ELR (cell line): ENCODE measurements at regions not wholly inside any gene's neighbourhood (a gene's known extent, or its start where the extent isn't known, plus 50 kb on each side); places are given as distances from the start of the nearest gene placed in this dataset.
A peak's percentile ranks its signal among the peaks of the same experiment; 100 is the strongest.
"Not testable (repeated sequence)": the region's sequence is repeated elsewhere in the genome, so short reads cannot be mapped to it uniquely, and the experiment has no call there.

ENCODE experiments used
- DNase-seq: peaks from one replicate; pipeline ENCODE4 v3.0.0-alpha.2; 2015; ENCODE audit warnings: low read depth

- DNase-seq, result no peak
Observed at GRCh38 chr3:89533275-89533674, 425.9 kb downstream of the EPHA3 start.

DNA sequence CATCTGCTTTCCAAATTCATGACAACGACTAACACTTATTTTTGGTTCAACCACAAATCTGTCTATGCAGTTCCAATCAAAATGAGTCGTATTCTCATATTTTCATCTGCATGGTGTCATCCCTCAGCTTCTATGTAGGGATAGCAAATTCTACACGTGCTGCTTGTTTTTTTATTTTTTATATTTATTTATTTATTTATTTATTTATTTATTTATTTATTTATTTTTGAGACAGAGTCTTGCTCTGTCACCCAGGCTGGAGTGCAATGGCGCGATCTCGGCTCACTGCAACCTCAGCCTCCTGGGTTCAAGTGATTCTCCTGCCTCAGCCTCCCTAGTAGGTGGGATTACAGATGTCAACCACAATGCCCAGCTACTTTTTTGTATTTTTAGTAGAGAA, 447.2 kb downstream of the EPHA3 start:
- DNase-seq, result not testable (repeated sequence)

DNA sequence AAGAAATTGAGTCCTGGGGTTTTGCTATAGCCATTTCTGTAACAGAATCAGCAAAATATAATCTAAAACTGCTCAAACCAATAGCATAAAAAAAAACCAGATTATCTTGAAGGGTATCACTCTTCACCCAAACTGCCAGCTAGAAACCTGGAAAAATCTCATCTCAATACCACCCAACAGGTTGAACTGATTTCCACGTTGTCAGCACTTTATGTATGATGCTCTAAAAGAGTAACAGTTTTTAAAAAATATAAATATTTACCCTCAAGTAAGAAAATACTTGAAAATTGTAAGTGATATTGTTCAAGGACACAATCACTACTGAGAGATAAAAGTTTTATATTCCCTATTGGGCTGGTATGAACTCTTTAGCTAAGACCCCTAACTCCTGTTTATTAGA, 451.3 kb downstream of the EPHA3 start:
- DNase-seq, result no peak

- no peak for DNase-seq
Observed at GRCh38 chr3:89560568-89560967, 453.1 kb downstream of the EPHA3 start.

GRCh38 chr3:89562373-89562772, 455.0 kb downstream of the EPHA3 start:
- no peak for DNase-seq

DNA sequence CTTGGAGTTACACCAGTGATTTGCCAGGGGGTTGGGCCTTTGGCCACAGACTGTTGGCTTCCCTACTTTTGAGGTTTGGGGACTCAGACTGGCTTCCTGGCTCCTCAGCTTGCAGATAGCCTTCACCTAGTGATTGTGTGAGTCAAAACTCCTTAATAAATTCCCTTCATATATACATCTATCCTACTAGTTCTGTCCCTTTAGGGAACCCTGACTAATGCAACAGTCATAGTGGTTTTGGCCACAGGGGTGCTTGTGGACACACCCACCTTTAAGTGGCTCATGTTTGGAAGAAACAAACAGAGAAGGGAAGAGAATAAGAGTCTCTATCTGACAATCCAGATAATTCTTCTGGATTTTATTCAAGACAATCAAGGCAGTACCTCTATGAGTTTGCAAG, 457.7 kb downstream of the EPHA3 start:
- peak; percentile 11 for DNase-seq

GRCh38 chr3:89570465-89570864, 463.0 kb downstream of the EPHA3 start:
- no peak for DNase-seq

GRCh38 chr3:89571298-89571697, 463.9 kb downstream of the EPHA3 start:
- no peak for DNase-seq

- DNase-seq, result no peak
Observed at GRCh38 chr3:89571707-89572106, 464.3 kb downstream of the EPHA3 start.

GRCh38 chr3:89572261-89572660, 464.8 kb downstream of the EPHA3 start:
- no peak for DNase-seq

GRCh38 chr3:89576417-89576816, 469.0 kb downstream of the EPHA3 start:
- DNase-seq, result no peak

- no peak for DNase-seq
Observed at GRCh38 chr3:89577637-89578530, 470.5 kb downstream of the EPHA3 start.

- no peak for DNase-seq
Observed at GRCh38 chr3:89580859-89581258, 473.4 kb downstream of the EPHA3 start.

- no peak for DNase-seq
Observed at GRCh38 chr3:89584398-89584797, 477.0 kb downstream of the EPHA3 start.

GRCh38 chr3:89586256-89586655, 478.8 kb downstream of the EPHA3 start:
- DNase-seq, result no peak

DNA sequence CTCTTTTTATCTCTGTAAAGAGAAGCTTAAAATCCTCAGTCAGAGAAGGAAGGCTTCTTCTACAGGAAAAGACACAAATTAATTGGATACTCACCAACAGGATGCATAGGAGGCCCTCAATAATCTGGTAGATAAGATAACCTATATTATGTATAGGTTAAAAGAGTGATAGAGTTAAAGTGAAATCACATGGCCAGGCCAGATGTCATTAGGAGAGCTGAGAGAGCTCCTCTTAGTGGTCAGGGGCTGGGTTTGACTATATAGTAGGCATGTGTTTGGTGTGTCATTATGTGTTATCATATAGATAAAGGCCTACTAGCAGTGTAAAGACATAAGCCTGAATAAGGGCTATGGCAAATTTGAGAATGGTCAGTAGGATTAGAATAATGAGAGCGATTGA, 479.3 kb downstream of the EPHA3 start:
- no peak for DNase-seq

DNA sequence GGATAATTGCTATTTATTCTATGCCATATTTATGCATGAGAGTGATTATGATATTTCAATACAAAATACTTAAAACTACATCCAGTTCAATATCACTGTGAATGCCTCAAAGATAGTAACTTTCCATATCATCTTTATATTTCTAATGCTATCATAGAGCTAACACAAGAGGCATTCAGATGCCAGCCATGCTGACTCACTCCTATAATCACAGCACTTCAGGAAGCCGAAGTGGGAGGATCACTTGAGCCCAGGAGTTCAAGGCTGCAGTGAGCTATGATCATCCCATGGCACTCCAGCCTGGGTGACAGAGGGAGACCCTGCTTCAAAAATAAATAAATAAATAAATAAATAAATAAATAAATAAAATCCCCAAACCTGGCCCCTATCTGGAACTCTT, 498.7 kb downstream of the EPHA3 start:
- DNase-seq, result no peak

DNA sequence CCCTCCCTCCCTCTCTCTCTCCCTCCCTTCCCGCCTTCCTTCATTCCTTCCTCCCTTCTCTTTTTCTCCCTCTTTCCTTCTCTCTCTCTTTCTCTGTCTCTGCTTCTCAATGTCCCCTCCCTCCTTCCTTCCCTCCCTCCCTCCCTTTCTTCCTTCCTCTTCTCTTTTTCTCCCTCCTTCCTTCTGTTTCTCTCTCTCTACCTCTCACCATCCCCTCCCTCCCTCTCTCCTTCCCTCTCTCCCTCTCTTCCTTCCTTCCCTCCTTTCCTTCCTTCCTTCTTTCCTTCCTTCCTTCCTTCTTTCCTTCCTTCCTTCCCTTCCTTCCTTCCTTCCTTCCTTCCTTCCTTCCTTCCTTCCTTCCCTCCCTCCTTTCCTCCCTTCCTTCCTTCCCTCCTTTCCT, 504.6 kb downstream of the EPHA3 start:
- DNase-seq, result no peak

DNA sequence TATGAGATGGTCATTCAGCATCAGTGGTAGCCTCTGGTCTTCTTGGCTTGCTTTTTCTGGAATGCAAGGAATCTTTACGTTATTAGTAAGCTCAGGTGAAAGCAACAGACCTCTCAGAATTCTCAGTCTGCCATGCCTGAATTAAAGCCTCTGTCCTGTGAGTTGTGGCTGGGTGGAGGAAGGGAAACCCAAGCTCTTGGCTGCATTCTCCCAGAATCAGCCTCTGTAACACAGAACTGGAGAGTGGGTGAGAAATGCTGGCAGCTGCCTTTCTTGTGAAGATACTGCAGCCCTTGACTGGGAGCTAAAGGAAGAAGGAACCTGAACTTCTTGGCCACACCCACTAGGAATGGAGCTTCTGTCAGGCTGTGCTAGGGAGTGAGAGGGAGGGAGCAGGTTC, 505.8 kb downstream of the EPHA3 start:
- DNase-seq, result no peak

GRCh38 chr3:89617706-89618105, 510.3 kb downstream of the EPHA3 start:
- no peak for DNase-seq

DNA sequence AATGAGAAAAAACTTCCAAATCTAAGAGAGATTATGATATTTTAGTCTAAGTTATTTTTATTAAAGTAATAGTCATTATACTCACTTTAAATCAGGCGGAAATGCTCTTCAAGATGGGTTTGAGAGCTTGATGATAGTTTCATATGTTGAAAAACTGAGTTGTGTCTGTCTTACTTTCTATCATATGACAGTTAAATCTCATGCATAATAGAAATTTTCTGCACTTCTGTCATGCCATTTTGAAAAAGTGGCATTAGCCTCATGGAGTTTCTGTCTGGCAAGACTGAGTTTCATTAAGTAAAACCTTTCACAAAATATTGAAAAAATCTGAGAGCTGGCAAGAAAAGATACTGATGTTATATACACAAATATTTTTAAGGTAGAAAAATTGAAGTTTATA, 511.8 kb downstream of the EPHA3 start:
- no peak for DNase-seq

- no peak for DNase-seq
Observed at GRCh38 chr3:89622063-89622700, 514.8 kb downstream of the EPHA3 start.

- DNase-seq, result no peak
Observed at GRCh38 chr3:89624494-89624893, 517.1 kb downstream of the EPHA3 start.

DNA sequence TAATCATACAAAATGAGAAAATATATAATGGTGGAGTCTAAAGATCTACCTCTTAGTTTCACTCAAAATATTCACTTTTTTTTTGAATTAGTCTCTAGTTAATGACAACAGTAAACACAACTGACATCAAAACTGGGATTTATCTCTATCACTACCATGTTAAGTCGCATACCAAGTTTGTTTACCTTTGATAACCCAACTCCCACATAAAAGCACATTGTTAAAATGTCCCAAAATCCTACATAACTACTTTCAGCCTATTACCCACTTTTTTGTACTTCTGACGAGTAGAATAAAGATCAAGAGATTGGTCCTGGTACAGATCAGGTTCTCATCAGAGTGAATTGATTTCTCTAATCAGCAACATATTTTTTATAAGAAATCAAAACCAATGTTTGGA, 518.5 kb downstream of the EPHA3 start:
- no peak for DNase-seq
